ENCODE measurements at regions not wholly inside any gene's neighbourhood (a gene's known extent, or its start where the extent isn't known, plus 50 kb on each side); places are given as distances from the start of the nearest gene placed in this dataset.

GRCh38 chr4:177131736-177132135 lies 177.9 kb upstream of the NEIL3 start:
- Histone ChIP-seq H3K36me3 (ENCODE audit: control insufficient read depth in 3 of 3, insufficient read depth in 3 of 3, low read length in 3 of 3) (no peaks in the 10 kb centered on the region), H3K9ac (ENCODE audit: low read depth in 1 of 3, low read length in 3 of 3) (no peak overlapping the region), H3K4me1 (ENCODE audit: control insufficient read depth in 3 of 3, insufficient read depth in 3 of 3, low read length in 3 of 3) (no peaks in the 10 kb centered on the region), H3K9me3 (ENCODE audit: control insufficient read depth in 3 of 3, low read length in 3 of 3) (peaks cover 0 to 6% (median 0%) of the 10 kb centered on the region in 3 donors), H3K27me3 (ENCODE audit: control insufficient read depth in 3 of 3, insufficient read depth in 3 of 3, low read length in 3 of 3) (no peaks in the 10 kb centered on the region), H3K4me3 (ENCODE audit: low read length in 3 of 3) (no peak overlapping the region), H3K27ac (ENCODE audit: low read depth, low read length) (no peak overlapping the region)

- H3K9ac ChIP-seq (ENCODE audit: low read depth in 1 of 3, low read length in 3 of 3) = no peak overlapping the region
- H3K9me3 ChIP-seq (ENCODE audit: control insufficient read depth in 3 of 3, low read length in 3 of 3) = no peaks in the 10 kb centered on the region
- no peaks in the 10 kb centered on the region for H3K27me3 ChIP-seq (ENCODE audit: control insufficient read depth in 3 of 3, insufficient read depth in 3 of 3, low read length in 3 of 3)
- H3K36me3 ChIP-seq (ENCODE audit: control insufficient read depth in 3 of 3, insufficient read depth in 3 of 3, low read length in 3 of 3) = no peaks in the 10 kb centered on the region
- no peak overlapping the region for H3K27ac ChIP-seq (ENCODE audit: low read depth, low read length)
- no peak overlapping the region for H3K4me3 ChIP-seq (ENCODE audit: low read length in 3 of 3)
- H3K4me1 ChIP-seq (ENCODE audit: control insufficient read depth in 3 of 3, insufficient read depth in 3 of 3, low read length in 3 of 3) = no peaks in the 10 kb centered on the region
Observed at GRCh38 chr4:177147668-177148067, 162.0 kb upstream of the NEIL3 start.

GRCh38 chr4:177155454-177155853 lies 154.2 kb upstream of the NEIL3 start:
- H3K27me3 ChIP-seq (ENCODE audit: control insufficient read depth in 3 of 3, insufficient read depth in 3 of 3, low read length in 3 of 3) = no peaks in the 10 kb centered on the region
- no peaks in the 10 kb centered on the region for H3K36me3 ChIP-seq (ENCODE audit: control insufficient read depth in 3 of 3, insufficient read depth in 3 of 3, low read length in 3 of 3)
- no peaks in the 10 kb centered on the region for H3K4me1 ChIP-seq (ENCODE audit: control insufficient read depth in 3 of 3, insufficient read depth in 3 of 3, low read length in 3 of 3)
- no peak overlapping the region for H3K9ac ChIP-seq (ENCODE audit: low read depth in 1 of 3, low read length in 3 of 3)
- H3K9me3 ChIP-seq (ENCODE audit: control insufficient read depth in 3 of 3, low read length in 3 of 3) = no peaks in the 10 kb centered on the region
- H3K4me3 ChIP-seq (ENCODE audit: low read length in 3 of 3) = no peak overlapping the region
- no peak overlapping the region for H3K27ac ChIP-seq (ENCODE audit: low read depth, low read length)

GRCh38 chr4:177159600-177159999 lies 150.1 kb upstream of the NEIL3 start:
- H3K9ac ChIP-seq (ENCODE audit: low read depth in 1 of 3, low read length in 3 of 3) = no peak overlapping the region
- H3K4me3 ChIP-seq (ENCODE audit: low read length in 3 of 3) = no peak overlapping the region
- H3K9me3 ChIP-seq (ENCODE audit: control insufficient read depth in 3 of 3, low read length in 3 of 3) = no peaks in the 10 kb centered on the region
- no peaks in the 10 kb centered on the region for H3K4me1 ChIP-seq (ENCODE audit: control insufficient read depth in 3 of 3, insufficient read depth in 3 of 3, low read length in 3 of 3)
- no peaks in the 10 kb centered on the region for H3K27me3 ChIP-seq (ENCODE audit: control insufficient read depth in 3 of 3, insufficient read depth in 3 of 3, low read length in 3 of 3)
- no peaks in the 10 kb centered on the region for H3K36me3 ChIP-seq (ENCODE audit: control insufficient read depth in 3 of 3, insufficient read depth in 3 of 3, low read length in 3 of 3)
- H3K27ac ChIP-seq (ENCODE audit: low read depth, low read length) = no peak overlapping the region

GRCh38 chr4:177161781-177162180 lies 147.9 kb upstream of the NEIL3 start:
- Histone ChIP-seq H3K27me3 (ENCODE audit: control insufficient read depth in 3 of 3, insufficient read depth in 3 of 3, low read length in 3 of 3) (no peaks in the 10 kb centered on the region), H3K36me3 (ENCODE audit: control insufficient read depth in 3 of 3, insufficient read depth in 3 of 3, low read length in 3 of 3) (no peaks in the 10 kb centered on the region), H3K9me3 (ENCODE audit: control insufficient read depth in 3 of 3, low read length in 3 of 3) (no peaks in the 10 kb centered on the region), H3K4me3 (ENCODE audit: low read length in 3 of 3) (no peak overlapping the region), H3K4me1 (ENCODE audit: control insufficient read depth in 3 of 3, insufficient read depth in 3 of 3, low read length in 3 of 3) (no peaks in the 10 kb centered on the region), H3K27ac (ENCODE audit: low read depth, low read length) (no peak overlapping the region), H3K9ac (ENCODE audit: low read depth in 1 of 3, low read length in 3 of 3) (no peak overlapping the region)

GRCh38 chr4:177163532-177163931 lies 146.1 kb upstream of the NEIL3 start:
- Histone ChIP-seq H3K27me3 (ENCODE audit: control insufficient read depth in 3 of 3, insufficient read depth in 3 of 3, low read length in 3 of 3) (no peaks in the 10 kb centered on the region), H3K4me1 (ENCODE audit: control insufficient read depth in 3 of 3, insufficient read depth in 3 of 3, low read length in 3 of 3) (no peaks in the 10 kb centered on the region), H3K9ac (ENCODE audit: low read depth in 1 of 3, low read length in 3 of 3) (no peak overlapping the region), H3K36me3 (ENCODE audit: control insufficient read depth in 3 of 3, insufficient read depth in 3 of 3, low read length in 3 of 3) (no peaks in the 10 kb centered on the region), H3K27ac (ENCODE audit: low read depth, low read length) (no peak overlapping the region), H3K4me3 (ENCODE audit: low read length in 3 of 3) (no peak overlapping the region), H3K9me3 (ENCODE audit: control insufficient read depth in 3 of 3, low read length in 3 of 3) (no peaks in the 10 kb centered on the region)

GRCh38 chr4:177171588-177171987 lies 138.1 kb upstream of the NEIL3 start:
- Histone ChIP-seq H3K9ac (ENCODE audit: low read depth in 1 of 3, low read length in 3 of 3) (no peak overlapping the region), H3K4me3 (ENCODE audit: low read length in 3 of 3) (no peak overlapping the region), H3K4me1 (ENCODE audit: control insufficient read depth in 3 of 3, insufficient read depth in 3 of 3, low read length in 3 of 3) (no peaks in the 10 kb centered on the region), H3K27ac (ENCODE audit: low read depth, low read length) (no peak overlapping the region), H3K27me3 (ENCODE audit: control insufficient read depth in 3 of 3, insufficient read depth in 3 of 3, low read length in 3 of 3) (no peaks in the 10 kb centered on the region), H3K9me3 (ENCODE audit: control insufficient read depth in 3 of 3, low read length in 3 of 3) (no peaks in the 10 kb centered on the region), H3K36me3 (ENCODE audit: control insufficient read depth in 3 of 3, insufficient read depth in 3 of 3, low read length in 3 of 3) (no peaks in the 10 kb centered on the region)

GRCh38 chr4:177175473-177175872 lies 134.2 kb upstream of the NEIL3 start:
- H3K4me3 ChIP-seq (ENCODE audit: low read length in 3 of 3) = no peak overlapping the region
- no peaks in the 10 kb centered on the region for H3K27me3 ChIP-seq (ENCODE audit: control insufficient read depth in 3 of 3, insufficient read depth in 3 of 3, low read length in 3 of 3)
- H3K4me1 ChIP-seq (ENCODE audit: control insufficient read depth in 3 of 3, insufficient read depth in 3 of 3, low read length in 3 of 3) = no peaks in the 10 kb centered on the region
- no peak overlapping the region for H3K27ac ChIP-seq (ENCODE audit: low read depth, low read length)
- H3K9me3 ChIP-seq (ENCODE audit: control insufficient read depth in 3 of 3, low read length in 3 of 3) = no peaks in the 10 kb centered on the region
- H3K36me3 ChIP-seq (ENCODE audit: control insufficient read depth in 3 of 3, insufficient read depth in 3 of 3, low read length in 3 of 3) = no peaks in the 10 kb centered on the region
- H3K9ac ChIP-seq (ENCODE audit: low read depth in 1 of 3, low read length in 3 of 3) = no peak overlapping the region

GRCh38 chr4:177177541-177178081 lies 132.1 kb upstream of the NEIL3 start:
- Histone ChIP-seq H3K9ac (ENCODE audit: low read depth in 1 of 3, low read length in 3 of 3) (no peak overlapping the region), H3K4me1 (ENCODE audit: control insufficient read depth in 3 of 3, insufficient read depth in 3 of 3, low read length in 3 of 3) (no peaks in the 10 kb centered on the region), H3K27me3 (ENCODE audit: control insufficient read depth in 3 of 3, insufficient read depth in 3 of 3, low read length in 3 of 3) (no peaks in the 10 kb centered on the region)

GRCh38 chr4:177178246-177178645 lies 131.4 kb upstream of the NEIL3 start:
- H3K4me3 ChIP-seq (ENCODE audit: low read length in 3 of 3) = no peak overlapping the region

More at GRCh38 chr4:177177541-177178081, 132.1 kb upstream of the NEIL3 start:
- H3K4me3 ChIP-seq (ENCODE audit: low read length in 3 of 3) = no peak overlapping the region
- H3K36me3 ChIP-seq (ENCODE audit: control insufficient read depth in 3 of 3, insufficient read depth in 3 of 3, low read length in 3 of 3) = no peaks in the 10 kb centered on the region
- H3K27ac ChIP-seq (ENCODE audit: low read depth, low read length) = no peak overlapping the region
- H3K9me3 ChIP-seq (ENCODE audit: control insufficient read depth in 3 of 3, low read length in 3 of 3) = no peaks in the 10 kb centered on the region

GRCh38 chr4:177182166-177182565 lies 127.5 kb upstream of the NEIL3 start:
- Histone ChIP-seq H3K27ac (ENCODE audit: low read depth, low read length) (no peak overlapping the region), H3K9ac (ENCODE audit: low read depth in 1 of 3, low read length in 3 of 3) (no peak overlapping the region), H3K4me1 (ENCODE audit: control insufficient read depth in 3 of 3, insufficient read depth in 3 of 3, low read length in 3 of 3) (no peaks in the 10 kb centered on the region), H3K36me3 (ENCODE audit: control insufficient read depth in 3 of 3, insufficient read depth in 3 of 3, low read length in 3 of 3) (no peaks in the 10 kb centered on the region), H3K9me3 (ENCODE audit: control insufficient read depth in 3 of 3, low read length in 3 of 3) (no peaks in the 10 kb centered on the region), H3K4me3 (ENCODE audit: low read length in 3 of 3) (no peak overlapping the region), H3K27me3 (ENCODE audit: control insufficient read depth in 3 of 3, insufficient read depth in 3 of 3, low read length in 3 of 3) (no peaks in the 10 kb centered on the region)

More at GRCh38 chr4:177178246-177178645, 131.4 kb upstream of the NEIL3 start:
- no peak overlapping the region for H3K27ac ChIP-seq (ENCODE audit: low read depth, low read length)
- no peak overlapping the region for H3K9ac ChIP-seq (ENCODE audit: low read depth in 1 of 3, low read length in 3 of 3)
- H3K4me1 ChIP-seq (ENCODE audit: control insufficient read depth in 3 of 3, insufficient read depth in 3 of 3, low read length in 3 of 3) = no peaks in the 10 kb centered on the region
- H3K9me3 ChIP-seq (ENCODE audit: control insufficient read depth in 3 of 3, low read length in 3 of 3) = no peaks in the 10 kb centered on the region
- H3K27me3 ChIP-seq (ENCODE audit: control insufficient read depth in 3 of 3, insufficient read depth in 3 of 3, low read length in 3 of 3) = no peaks in the 10 kb centered on the region
- no peaks in the 10 kb centered on the region for H3K36me3 ChIP-seq (ENCODE audit: control insufficient read depth in 3 of 3, insufficient read depth in 3 of 3, low read length in 3 of 3)
